ENCODE measurements at regions not wholly inside any gene's neighbourhood (a gene's known extent, or its start where the extent isn't known, plus 50 kb on each side); places are given as distances from the start of the nearest gene placed in this dataset.

- no peak for TF ChIP-seq CTCF (conservative IDR thresholded peaks at IDR 0.05)
- no peak for TF ChIP-seq ZFX (IDR thresholded peaks at IDR 0.05)
Observed at GRCh38 chr6:22673474-22673873, 104.1 kb downstream of the HDGFL1 start.
